HG02610 (cell line): ENCODE measurements at regions not wholly inside any gene's neighbourhood (a gene's known extent, or its start where the extent isn't known, plus 50 kb on each side); places are given as distances from the start of the nearest gene placed in this dataset.

Experiments
- ATAC-seq: cut with Tn5 transposase; IDR thresholded peaks from one replicate; pipeline ENCODE4 v1.9.1; 2021; ENCODE audit warnings: mild to moderate bottlenecking, moderate library complexity; ENCODE audit not compliant: unreplicated experiment

DNA sequence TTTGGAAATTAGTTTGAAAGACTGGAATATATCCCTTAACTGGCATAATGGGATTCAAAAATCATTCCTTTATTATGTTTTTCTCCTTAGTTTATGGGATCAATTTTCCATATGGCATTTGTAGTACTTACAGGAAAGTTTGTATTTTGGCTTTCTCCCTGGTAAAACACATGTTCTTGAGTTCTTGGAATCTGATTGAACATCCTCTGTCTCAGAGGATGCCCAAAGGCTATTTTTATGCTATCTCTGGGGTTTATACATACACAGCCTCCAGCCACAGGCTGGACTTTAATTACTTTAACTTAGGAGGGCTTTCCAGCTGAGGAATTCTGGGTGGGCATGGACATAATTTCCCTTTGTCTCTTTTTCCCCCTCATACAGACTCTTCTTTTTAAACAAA lies 236.4 kb downstream of the HGF start:
- ATAC-seq: no peak

- no peak for ATAC-seq
These were observed 240.1 kb downstream of the HGF start for GRCh38 chr7:81529785-81530184.

DNA sequence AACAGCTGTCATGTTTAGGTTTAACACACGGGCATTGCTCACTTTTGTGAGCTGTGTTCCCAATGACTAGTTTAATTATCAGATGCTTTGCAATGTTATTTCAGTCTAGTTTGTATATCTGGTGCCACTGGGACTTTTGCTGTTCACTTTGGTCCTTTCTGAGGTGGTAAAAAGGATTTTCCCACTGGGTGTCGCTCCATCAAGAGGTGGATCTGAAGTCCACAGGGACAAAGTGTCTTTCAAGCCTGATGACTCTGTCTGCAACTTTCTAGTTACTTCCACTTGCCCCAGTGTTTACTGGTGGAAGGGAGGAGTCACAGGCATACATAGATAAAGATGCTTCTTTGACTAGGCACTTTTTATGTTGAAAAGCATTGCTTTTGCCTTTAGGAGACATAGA lies 242.2 kb downstream of the HGF start:
- no peak for ATAC-seq

- no peak for ATAC-seq
These were observed 242.9 kb downstream of the HGF start for GRCh38 chr7:81526971-81527370.

DNA sequence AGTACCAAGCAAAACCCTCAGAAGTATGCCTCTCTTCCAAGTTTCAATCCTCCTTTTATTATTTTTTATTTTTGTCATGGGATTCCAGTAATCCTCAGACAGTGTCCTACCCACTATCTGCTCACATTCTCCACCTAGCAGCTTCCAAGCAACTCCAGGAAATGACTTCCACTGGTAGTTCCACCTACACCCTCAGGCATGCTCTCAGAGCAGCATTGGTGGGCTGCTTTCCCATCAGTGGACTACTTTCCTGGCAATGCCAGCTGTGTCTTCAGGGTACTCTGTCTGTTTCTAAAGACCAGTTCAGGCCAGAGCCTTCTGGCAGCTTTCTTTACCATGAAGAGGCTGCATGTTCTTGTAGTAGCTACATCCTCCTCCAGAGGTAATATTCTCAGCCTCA lies 244.0 kb downstream of the HGF start:
- no peak for ATAC-seq

GRCh38 chr7:81519886-81520285 lies 250.0 kb downstream of the HGF start:
- ATAC-seq: no peak

GRCh38 chr7:81516898-81517297 lies 252.9 kb downstream of the HGF start:
- no peak for ATAC-seq

- ATAC-seq: no peak
These were observed 254.8 kb downstream of the HGF start for GRCh38 chr7:81515009-81515408.

DNA sequence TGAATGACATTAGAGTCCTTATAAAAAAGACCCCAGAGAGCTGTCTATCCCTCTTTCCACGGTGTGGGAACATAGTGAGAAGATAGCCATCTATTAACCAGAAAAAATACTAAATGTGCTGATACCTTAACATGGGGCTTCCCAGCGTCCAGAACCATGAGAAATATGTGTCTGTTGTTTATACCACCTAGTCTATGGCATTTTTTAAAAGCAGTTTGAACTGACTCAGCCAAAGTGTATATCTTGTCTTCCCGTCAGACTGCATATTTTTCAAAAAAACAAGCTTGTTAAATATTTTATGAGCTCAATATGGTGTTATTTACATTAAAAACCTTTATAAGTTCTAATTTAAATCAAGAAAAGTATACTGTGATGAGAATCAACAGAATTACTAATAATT lies 255.3 kb downstream of the HGF start:
- no peak for ATAC-seq

DNA sequence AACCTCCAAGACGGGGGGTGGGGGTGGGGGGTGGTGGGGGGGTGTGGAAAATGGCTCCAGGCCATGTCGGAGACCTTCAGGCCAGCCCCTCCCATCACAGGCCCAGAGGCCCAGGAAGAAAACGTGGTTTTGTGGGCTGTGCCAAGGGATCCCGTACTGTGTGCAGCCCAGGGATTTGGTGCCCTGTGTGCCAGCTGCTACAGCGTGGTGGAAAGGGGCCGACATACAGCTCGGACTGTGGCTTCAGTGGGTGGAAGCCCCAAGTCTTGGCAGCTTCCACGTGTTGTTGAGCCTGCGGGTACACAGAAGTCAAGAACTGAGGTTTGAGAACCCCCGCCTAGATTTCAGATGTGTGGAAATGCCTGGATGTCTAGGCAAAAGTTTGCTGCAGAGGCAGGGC lies 259.7 kb downstream of the HGF start:
- no peak for ATAC-seq

- no peak for ATAC-seq
These were observed 262.6 kb downstream of the HGF start for GRCh38 chr7:81507221-81507620.

DNA sequence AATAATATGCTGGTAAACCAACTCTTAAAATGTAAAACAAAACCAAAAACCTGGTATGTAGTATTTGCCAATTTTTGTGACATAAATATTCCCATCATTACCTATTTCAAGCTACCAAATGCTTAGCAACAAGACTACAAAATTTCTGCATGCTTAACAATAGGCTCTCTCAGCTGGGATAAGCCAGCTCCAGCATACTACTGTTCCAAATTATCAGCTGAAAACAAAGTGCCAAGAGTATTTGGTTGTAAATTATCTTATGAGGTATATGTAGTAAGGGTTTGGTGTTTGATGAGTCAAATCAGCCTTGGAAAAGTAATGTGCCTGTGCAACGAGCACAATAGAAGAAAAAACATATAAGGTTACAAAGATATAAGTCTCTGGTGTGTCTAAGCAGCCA lies 263.2 kb downstream of the HGF start:
- ATAC-seq: no peak

GRCh38 chr7:81503771-81504170 lies 266.1 kb downstream of the HGF start:
- no peak for ATAC-seq

DNA sequence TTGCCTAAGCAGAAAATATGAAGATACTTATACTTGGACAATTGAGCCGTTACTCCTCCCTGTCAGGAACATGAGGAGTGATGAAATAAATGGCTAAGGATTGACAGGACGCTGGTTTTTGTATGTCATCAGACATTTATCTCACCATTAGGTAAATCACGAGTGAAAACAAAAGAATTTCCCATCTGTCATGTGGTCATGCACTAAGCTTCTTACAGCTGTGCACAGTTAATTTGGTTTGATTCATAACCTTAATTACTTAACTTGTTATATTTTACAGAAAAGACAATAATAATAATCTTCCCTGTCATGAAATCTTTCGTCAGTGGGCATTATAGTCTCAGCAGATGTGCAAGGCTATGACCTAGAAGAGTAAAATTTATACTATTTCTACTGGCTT lies 266.5 kb downstream of the HGF start:
- ATAC-seq: no peak

DNA sequence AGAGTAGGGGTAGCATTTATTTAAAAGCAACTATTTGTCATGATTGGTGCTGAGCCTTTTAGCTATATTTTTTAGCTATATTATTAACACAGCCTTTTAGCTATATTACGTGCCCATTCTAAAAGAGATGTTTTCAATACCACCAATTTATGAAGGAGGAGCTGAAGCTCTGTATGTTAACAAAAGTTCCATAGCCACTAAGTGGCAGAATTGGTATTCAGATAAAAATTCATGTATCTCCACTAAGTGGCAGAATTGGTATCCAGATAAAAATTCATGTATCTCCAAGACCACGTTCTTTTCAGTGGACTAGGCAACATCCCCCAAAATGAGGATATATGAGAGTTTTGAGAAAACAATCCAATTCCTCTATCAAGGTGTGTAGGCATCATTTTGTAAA lies 268.6 kb downstream of the HGF start:
- ATAC-seq: no peak

GRCh38 chr7:81500631-81501030 lies 269.2 kb downstream of the HGF start:
- no peak for ATAC-seq

DNA sequence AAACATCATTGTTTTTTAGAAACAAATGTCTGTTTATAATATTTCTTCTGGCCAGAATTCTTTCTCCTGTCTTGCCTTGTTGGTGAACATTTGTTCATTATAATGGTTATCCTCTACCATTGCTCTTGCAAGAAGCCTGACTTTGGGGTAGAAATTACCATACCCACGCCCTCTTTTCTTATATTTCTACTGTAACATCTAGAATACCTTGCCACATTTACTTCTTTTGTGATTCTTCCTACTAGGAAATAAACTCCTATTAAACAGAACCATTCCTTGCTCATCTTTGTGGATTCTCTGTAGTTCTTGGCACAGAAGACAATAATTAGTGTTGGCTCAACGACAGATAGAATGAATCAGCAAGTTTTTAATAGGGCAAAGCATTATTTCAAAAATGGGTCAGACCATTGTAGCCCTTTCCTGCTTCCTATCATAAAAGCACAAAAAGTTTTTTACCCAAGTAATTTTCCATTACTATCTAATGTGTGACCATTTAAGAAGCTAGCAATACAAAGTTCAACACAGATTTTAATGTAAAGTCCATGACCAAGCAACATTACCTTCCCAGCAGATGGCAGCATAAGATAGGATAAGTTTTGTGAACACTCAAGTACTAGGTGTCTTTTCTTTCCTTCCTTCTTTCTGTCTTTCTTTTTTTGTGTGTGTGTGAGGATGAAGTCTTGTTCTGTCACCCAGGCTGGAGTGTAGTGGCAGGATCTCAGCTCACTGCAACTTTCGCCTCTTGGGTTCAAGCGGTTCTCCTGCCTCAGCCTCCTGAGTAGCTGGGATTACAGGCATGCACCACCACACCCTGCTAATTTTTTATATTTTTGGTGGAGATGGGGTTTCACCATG lies 270.4 kb downstream of the HGF start:
- peak; percentile 78 for ATAC-seq

DNA sequence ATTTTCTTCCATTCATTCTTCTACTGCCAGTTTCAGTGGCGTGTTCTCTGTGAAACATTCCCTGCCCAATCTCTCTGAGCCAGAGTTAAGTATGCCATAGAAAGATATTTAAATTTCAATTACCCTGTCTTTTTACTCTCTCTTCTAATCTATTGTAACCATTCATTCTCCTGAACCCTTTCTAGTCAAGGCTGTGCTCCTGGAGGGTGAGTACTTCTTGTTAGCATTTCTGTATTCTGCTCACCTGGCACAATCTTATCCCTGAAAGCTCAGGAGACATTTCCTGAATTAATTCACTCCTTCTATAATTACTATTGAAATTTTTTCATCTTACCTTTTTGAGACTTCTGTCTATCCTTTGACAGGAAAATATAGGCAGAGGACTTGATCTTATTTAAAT lies 271.7 kb downstream of the HGF start:
- no peak for ATAC-seq

GRCh38 chr7:81492910-81493309 lies 276.9 kb downstream of the HGF start:
- ATAC-seq: no peak

DNA sequence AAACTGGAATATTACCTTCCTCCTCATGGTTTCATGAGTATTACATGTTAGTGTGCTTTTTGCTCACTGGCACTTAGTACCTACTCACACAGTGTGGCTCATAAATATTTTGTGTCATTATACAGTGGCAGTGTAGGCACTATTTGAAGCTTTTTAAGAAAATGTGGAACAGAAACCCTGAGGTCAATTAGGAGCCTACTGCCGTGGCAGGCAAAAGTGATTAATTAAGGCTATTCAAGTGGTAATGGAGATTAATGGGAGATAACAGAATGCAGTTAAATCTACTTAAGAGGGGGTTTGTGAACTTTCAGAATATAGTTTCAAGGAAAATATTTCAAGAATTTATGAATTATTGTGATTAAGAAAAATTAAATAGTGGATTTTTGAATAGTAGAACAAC lies 277.6 kb downstream of the HGF start:
- ATAC-seq: no peak

- no peak for ATAC-seq
These were observed 278.3 kb downstream of the HGF start for GRCh38 chr7:81491573-81491972.

DNA sequence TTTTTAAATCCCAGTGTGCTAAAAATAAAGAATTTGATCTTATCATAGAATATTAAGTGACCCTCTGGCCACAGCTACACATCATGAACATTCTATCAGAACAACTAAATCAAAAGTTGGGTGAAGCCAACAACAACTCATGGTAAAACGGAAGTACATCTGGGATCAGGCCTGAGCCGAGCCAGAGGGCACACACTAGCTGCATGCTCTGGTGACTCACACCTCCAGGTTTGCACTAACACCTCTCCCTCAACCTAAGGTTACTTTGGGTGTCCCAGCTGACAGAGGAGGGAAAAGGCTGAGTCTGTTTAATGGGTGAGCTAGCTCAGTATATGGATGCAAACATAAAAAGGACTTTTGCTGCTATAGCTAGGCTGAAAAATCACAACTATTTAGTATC lies 281.6 kb downstream of the HGF start:
- no peak for ATAC-seq

DNA sequence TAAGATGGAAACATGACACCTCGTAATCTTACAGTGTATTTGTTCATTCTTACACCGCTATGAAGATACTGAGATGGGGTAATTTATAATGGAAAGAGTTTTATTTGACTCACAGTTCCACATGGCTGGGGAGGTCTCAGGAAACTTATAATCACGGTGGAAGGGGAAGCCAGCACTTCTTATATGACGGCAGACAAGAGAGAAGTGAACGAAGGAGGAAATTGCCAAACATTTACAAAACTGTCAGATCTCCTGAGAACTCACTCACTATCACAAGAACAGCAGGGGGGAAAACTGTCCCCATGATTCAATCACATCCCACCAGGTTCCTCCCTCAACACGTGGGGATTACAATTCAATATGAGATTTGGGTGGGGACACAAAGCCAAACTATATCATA lies 282.3 kb downstream of the HGF start:
- no peak for ATAC-seq
